VCaP (cell line): ENCODE measurements at regions not wholly inside any gene's neighbourhood (a gene's known extent, or its start where the extent isn't known, plus 50 kb on each side); places are given as distances from the start of the nearest gene placed in this dataset.
A peak's percentile ranks its signal among the peaks of the same experiment; 100 is the strongest.

Source experiments
- H3K27ac ChIP-seq: fragments of 450-650 bp; 2 replicates; pipeline ENCODE4 v1.5.1; 2017
- TF ChIP-seq, protein P1 (sequence below): fragments of 450-650 bp; conservative IDR thresholded peaks from 2 replicates; pipeline ENCODE4 v1.5.1; 2017; ENCODE audit warnings: mild to moderate bottlenecking, moderate library complexity

DNA sequence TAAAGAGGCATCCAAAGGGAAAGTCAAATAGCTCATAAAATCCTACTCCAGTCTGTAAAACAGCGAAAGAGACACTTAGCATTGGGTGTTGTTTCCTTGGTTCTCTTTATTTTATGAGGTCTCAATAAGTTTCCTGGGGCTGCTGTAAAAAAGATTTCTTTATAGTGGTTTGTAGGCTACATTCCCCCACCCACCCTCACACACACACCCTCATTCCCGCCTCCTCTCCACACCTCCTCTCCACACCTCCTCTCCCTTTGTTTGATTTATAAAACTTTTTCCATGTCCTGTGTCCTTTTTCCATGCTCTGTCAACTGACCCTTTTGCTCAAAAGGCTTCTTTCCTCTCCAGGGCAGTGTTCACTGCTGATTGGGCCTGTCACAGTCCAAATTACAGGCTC is 178.9 kb upstream of the SOX9 start:
- no peak overlapping the region for H3K27ac ChIP-seq
- TF ChIP-seq, protein P1, sequence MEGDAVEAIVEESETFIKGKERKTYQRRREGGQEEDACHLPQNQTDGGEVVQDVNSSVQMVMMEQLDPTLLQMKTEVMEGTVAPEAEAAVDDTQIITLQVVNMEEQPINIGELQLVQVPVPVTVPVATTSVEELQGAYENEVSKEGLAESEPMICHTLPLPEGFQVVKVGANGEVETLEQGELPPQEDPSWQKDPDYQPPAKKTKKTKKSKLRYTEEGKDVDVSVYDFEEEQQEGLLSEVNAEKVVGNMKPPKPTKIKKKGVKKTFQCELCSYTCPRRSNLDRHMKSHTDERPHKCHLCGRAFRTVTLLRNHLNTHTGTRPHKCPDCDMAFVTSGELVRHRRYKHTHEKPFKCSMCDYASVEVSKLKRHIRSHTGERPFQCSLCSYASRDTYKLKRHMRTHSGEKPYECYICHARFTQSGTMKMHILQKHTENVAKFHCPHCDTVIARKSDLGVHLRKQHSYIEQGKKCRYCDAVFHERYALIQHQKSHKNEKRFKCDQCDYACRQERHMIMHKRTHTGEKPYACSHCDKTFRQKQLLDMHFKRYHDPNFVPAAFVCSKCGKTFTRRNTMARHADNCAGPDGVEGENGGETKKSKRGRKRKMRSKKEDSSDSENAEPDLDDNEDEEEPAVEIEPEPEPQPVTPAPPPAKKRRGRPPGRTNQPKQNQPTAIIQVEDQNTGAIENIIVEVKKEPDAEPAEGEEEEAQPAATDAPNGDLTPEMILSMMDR, result no peak

DNA sequence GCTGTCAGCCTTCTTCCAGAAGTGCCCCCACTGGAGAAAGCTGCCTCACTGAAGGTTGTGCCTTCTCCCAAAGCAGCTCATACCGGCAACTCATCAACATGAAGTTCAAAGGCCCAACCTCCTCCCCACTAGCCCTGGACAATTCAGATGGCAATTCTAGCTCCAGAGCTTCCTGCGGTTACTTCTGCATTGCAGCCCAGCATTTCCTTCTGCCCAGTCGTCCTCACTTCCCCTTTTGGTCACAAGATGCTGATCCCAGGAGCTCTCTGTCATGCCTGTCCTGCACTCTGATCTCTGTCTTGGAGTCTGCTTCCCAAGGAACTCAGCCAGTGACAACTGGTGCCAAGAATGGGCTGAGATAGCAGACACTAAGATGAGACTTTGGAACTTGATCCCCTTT is 178.2 kb upstream of the SOX9 start:
- no peak overlapping the region for H3K27ac ChIP-seq
- TF ChIP-seq, protein P1, result no peak

DNA sequence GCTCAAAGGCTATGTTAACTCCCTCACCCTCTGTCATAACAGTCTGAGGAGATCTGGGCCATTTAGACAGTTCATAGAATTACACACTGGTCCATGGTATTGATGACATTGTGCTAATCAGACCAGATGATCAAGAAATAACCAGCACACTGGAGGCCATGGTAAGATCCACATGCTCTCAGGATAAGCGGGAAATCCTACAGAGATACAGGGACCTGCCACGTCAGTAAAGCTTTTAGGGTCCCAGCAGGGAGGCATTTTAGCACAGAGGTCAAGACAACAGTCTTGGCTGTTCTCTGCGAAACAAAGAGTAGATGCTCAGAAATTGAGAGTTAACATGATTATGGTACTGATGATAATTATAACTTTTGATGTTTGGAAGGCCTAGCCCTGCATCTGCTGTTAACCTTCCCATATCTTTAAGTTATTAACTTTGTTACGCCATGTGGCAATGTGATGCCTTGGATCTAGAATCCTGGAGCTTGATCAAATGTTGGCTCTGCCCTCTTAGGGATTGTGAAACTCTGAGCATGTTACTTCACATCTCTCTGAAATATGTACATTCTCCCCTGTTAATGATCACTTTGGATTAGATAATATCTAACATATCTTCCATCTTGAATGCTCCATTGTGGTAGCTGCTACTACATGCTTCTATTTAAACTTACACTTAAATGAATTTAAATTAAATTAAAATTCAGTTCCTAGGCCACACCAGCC is 172.0 kb upstream of the SOX9 start:
- TF ChIP-seq, protein P1, result no peak
- no peak overlapping the region for H3K27ac ChIP-seq

DNA sequence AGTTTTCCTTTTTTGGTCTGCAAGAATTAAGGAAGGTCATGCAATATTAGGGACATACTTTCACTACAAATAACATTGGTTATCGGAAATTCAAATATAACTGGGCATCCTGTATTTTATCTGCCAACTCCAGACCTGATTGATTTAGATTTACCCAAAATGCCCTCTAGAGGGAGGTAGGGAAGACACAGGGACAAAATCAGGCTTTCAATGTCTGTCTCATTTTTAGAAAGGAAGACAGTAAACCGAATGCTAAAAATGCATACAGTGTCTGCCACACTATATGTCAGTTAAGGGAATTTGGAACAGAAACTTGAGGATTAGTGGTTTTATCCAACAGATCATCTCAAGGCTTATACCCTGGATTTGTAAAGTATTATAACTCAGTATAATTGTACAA is 161.7 kb upstream of the SOX9 start:
- H3K27ac ChIP-seq, result no peak overlapping the region
- TF ChIP-seq, protein P1, result peak; percentile 80

DNA sequence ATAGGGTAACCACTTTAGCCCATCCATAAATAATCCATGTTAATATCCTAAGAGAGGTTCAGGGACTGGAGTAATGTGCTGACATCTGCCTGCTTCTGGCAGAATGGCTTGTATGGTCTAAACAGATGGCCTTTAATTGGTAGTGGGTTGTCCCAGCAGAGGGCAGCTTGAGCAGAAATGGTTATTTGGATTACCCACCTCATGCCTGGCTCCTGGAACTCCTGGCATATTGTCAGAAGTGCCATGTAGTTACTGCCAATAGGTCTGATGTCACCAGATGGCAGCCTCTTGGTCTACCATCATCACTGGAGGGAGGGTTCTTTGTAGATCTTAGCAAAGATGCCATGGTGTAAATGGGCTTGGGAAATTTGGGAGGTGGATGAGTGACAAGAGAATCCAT is 157.5 kb upstream of the SOX9 start:
- TF ChIP-seq, protein P1, result no peak
- no peak overlapping the region for H3K27ac ChIP-seq

DNA sequence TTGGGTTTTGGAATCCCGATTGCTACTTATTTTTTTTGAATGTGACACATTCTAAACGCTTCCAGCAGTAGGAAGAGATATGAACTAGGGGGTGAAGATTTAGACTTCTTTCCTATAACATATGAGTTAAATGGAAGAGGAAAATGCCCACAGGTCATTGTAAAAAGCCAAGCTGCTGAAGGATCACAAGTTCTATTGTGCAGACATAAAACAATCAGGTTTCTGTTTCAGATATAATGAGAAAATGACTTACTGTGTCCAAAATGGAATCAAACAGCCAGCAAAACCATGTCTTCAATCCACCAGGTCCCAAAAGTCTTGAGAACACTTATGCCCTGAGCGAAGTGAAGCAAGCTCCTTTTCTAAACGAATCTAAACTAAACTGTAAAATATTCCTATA is 157.0 kb upstream of the SOX9 start:
- TF ChIP-seq, protein P1, result no peak
- no peak overlapping the region for H3K27ac ChIP-seq

DNA sequence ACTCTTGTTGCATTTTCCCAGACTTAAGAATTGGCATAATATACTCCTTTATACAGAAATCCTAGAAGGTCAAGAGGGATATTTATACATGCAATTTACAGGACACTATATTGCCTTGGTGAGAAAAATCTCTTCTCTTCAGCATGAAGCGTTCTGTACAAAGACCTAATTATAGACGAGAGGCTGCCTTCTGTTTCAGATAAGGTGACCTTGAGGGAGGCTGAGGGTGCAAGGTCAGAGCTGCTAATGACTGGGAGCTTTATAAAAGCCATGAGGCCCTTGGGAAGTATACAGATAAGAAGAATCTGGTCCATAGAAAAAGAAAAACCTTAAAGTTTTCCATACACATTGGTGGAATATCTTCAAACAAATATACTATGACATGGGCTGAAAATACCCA is 156.3 kb upstream of the SOX9 start:
- no peak overlapping the region for H3K27ac ChIP-seq
- TF ChIP-seq, protein P1, result no peak
